ENCODE measurements at regions not wholly inside any gene's neighbourhood (a gene's known extent, or its start where the extent isn't known, plus 50 kb on each side); places are given as distances from the start of the nearest gene placed in this dataset.

DNA sequence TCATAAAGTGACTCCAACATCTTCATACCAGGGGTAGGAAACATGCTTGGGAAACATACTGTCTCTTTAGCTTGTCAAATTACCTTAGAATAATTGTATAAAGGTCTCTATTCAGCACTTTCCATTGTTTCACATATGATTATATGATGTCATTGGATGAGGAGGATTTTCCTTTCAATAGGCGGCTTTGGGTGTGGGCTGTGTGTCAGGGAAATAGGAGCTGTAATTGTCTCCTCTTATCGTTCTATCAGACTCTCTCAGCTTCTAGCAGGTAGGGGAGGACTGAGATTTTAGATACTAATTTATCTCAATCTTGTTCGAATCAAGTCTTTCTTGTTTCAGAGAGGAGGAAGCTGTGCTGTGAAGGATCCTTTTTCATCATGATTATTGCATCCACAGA lies 179.4 kb upstream of the OLIG3 start:
- TF ChIP-seq POLR2A (IDR thresholded peaks at IDR 0.05), result no peak
- TF ChIP-seq, protein P1, sequence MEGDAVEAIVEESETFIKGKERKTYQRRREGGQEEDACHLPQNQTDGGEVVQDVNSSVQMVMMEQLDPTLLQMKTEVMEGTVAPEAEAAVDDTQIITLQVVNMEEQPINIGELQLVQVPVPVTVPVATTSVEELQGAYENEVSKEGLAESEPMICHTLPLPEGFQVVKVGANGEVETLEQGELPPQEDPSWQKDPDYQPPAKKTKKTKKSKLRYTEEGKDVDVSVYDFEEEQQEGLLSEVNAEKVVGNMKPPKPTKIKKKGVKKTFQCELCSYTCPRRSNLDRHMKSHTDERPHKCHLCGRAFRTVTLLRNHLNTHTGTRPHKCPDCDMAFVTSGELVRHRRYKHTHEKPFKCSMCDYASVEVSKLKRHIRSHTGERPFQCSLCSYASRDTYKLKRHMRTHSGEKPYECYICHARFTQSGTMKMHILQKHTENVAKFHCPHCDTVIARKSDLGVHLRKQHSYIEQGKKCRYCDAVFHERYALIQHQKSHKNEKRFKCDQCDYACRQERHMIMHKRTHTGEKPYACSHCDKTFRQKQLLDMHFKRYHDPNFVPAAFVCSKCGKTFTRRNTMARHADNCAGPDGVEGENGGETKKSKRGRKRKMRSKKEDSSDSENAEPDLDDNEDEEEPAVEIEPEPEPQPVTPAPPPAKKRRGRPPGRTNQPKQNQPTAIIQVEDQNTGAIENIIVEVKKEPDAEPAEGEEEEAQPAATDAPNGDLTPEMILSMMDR (IDR thresholded peaks at IDR 0.05), result no peak

Data from heart left ventricle (tissue), 13 donors.